B cell (primary cell): ENCODE measurements at regions not wholly inside any gene's neighbourhood (a gene's known extent, or its start where the extent isn't known, plus 50 kb on each side); places are given as distances from the start of the nearest gene placed in this dataset.

Experiments
- ATAC-seq: fragments of 200-7000 bp; cut with Tn5 transposase; one replicate; pipeline ENCODE4 v1.10.0; 2021; ENCODE audit warnings: low read depth, mild to moderate bottlenecking, moderate number of reproducible peaks, moderate library complexity
- CTCF ChIA-PET: fragments of 350-600 bp; sonication (Branson Sonifier 250); formaldehyde crosslinking; loops from one replicate; lab custom pipeline; 2021; ENCODE audit warnings: antibody characterized with exemption, inconsistent platforms; lab: Charles Lee
- POLR2A ChIA-PET: fragments of 350-600 bp; sonication (Branson Sonifier 250); formaldehyde crosslinking; loops from one replicate; lab custom pipeline; 2021; ENCODE audit warnings: antibody characterized with exemption; lab: Charles Lee
- DNase-seq: peaks from one replicate; pipeline ENCODE4 v3.0.0; 2013
- H2AFZ ChIP-seq: 2 replicates; pipeline ENCODE4 v1.6.1; 2012; ENCODE audit warnings: mild to moderate bottlenecking, low read depth, low read length; ENCODE audit not compliant: insufficient read depth, poor library complexity, severe bottlenecking
- H3K27ac ChIP-seq, 2 donors: 1 replicate in 1 of 2; 2 replicates in 1 of 2; pipeline ENCODE4 v1.5.1; 2012 to 2013; ENCODE audit warnings: low read length in 2 of 2, mild to moderate bottlenecking in 2 of 2, moderate library complexity in 1 of 2
- H3K27me3 ChIP-seq, 4 experiments: fragments of 200-600 bp in 1 of 4; sonication (generic) in 1 of 4; replicated peaks in 1 of 4; 1 replicate in 2 of 4; 2 replicates in 2 of 4; pipeline versions ENCODE4 v1.6.1 to v1.7.0; 2013 to 2016; ENCODE audit warnings: low read length in 3 of 4, mild to moderate bottlenecking in 2 of 4, mixed read lengths in 1 of 4, moderate library complexity in 1 of 4; ENCODE audit not compliant: insufficient read depth in 4 of 4, control insufficient read depth in 3 of 4; ENCODE audit errors: control extremely low read depth in 1 of 4
- H3K36me3 ChIP-seq, 2 experiments: replicated peaks in 1 of 2; 1 replicate in 1 of 2; 2 replicates in 1 of 2; pipeline versions ENCODE4 v1.6.1 to v1.7.1; 2013; ENCODE audit warnings: low read length in 1 of 2; ENCODE audit not compliant: insufficient read depth in 2 of 2, control insufficient read depth in 1 of 2; ENCODE audit errors: control extremely low read depth in 1 of 2, extremely low read depth in 1 of 2
- H3K4me1 ChIP-seq, 2 donors: fragments of 200-600 bp in 1 of 2; sonication (generic) in 1 of 2; 1 replicate in 1 of 2; 2 replicates in 1 of 2; pipeline versions ENCODE4 v1.5.1 to v1.6.1; 2013 to 2017; ENCODE audit warnings: low read length in 2 of 2; ENCODE audit not compliant: control insufficient read depth in 2 of 2, insufficient read depth in 2 of 2
- H3K4me2 ChIP-seq: replicated peaks from 2 replicates; pipeline ENCODE3; 2012; ENCODE audit warnings: mild to moderate bottlenecking, low read depth, low read length; ENCODE audit not compliant: poor library complexity, severe bottlenecking
- H3K4me3 ChIP-seq, 5 experiments: fragments of 200-600 bp in 1 of 5; sonication (generic) in 1 of 5; 1 replicate in 3 of 5; 2 replicates in 2 of 5; pipeline versions ENCODE4 v1.5.1 to v1.7.0; 2011 to 2016; ENCODE audit warnings: low read length in 4 of 5, mild to moderate bottlenecking in 4 of 5, low read depth in 2 of 5, control low read depth in 1 of 5, moderate library complexity in 1 of 5; ENCODE audit not compliant: insufficient read depth in 1 of 5; ENCODE audit errors: control extremely low read depth in 1 of 5, extremely low read depth in 1 of 5
- H3K79me2 ChIP-seq: fragments of 200-600 bp; sonication (generic); one replicate; pipeline ENCODE4 v1.6.0; 2016; ENCODE audit warnings: low read length; ENCODE audit not compliant: control insufficient read depth, insufficient read depth
- H3K9ac ChIP-seq: fragments of 200-600 bp; sonication (generic); 2 replicates; pipeline ENCODE4 v1.6.1; 2017; ENCODE audit warnings: mild to moderate bottlenecking, low read length, moderate library complexity
- H3K9me3 ChIP-seq, 3 donors: one replicate each; pipeline versions ENCODE4 v1.6.1 to v1.7.1; 2013; ENCODE audit warnings: low read length in 2 of 3; ENCODE audit not compliant: control insufficient read depth in 2 of 3, insufficient read depth in 1 of 3; ENCODE audit errors: control extremely low read depth in 1 of 3
- H4K20me1 ChIP-seq: 2 replicates; pipeline ENCODE4 v1.6.0; 2012; ENCODE audit warnings: mild to moderate bottlenecking, low read length; ENCODE audit not compliant: insufficient read depth, control insufficient read depth, poor library complexity, severe bottlenecking
- H3K27ac Mint-ChIP-seq: one replicate; pipeline ENCODE4 v1.8.0; 2021; ENCODE audit warnings: mixed read lengths
- H3K27me3 Mint-ChIP-seq: one replicate; pipeline ENCODE4 v1.8.0; 2021; ENCODE audit warnings: mixed read lengths
- H3K4me1 Mint-ChIP-seq: one replicate; pipeline ENCODE4 v1.8.0; 2021; ENCODE audit warnings: mixed read lengths
- H3K4me3 Mint-ChIP-seq: one replicate; pipeline ENCODE4 v1.8.0; 2021; ENCODE audit warnings: mixed read lengths
- H3K9me3 Mint-ChIP-seq: one replicate; pipeline ENCODE4 v1.8.0; 2022; ENCODE audit warnings: mixed read lengths; ENCODE audit not compliant: insufficient read depth
- CTCF ChIP-seq: fragments of 200-600 bp; IDR thresholded peaks from one replicate; pipeline ENCODE4 v1.8.0; 2022; ENCODE audit warnings: antibody characterized with exemption, mild to moderate bottlenecking
- EZH2 ChIP-seq: IDR thresholded peaks from 2 replicates; pipeline ENCODE4 v1.6.1; 2012; ENCODE audit warnings: borderline replicate concordance, low read depth, mild to moderate bottlenecking, moderate library complexity, low read length; ENCODE audit not compliant: insufficient read depth, poor library complexity, severe bottlenecking
- WGBS: methylation state at CpG from one replicate; pipeline ENCODE4 v1.1.5; 2013; ENCODE audit warnings: missing lambda C conversion rate; ENCODE audit not compliant: insufficient coverage; 5-methylcytosine and 5-hydroxymethylcytosine counted together
- intact Hi-C: fragments of 100-400 bp; cut with micrococcal nuclease; formaldehyde crosslinking; loops from one replicate; pipeline ENCODE4 v1.10.0; 2022

- DNase-seq, result no peak
- ChIA-PET POLR2A (no interaction called here), CTCF (interaction anchor here (1.6 to 3.7 kb wide), 2 partner anchors 10 to 12 kb away, joined by 3 to 13 read pairs; no protein-coding TSS in a partner anchor)
- intact Hi-C loops, result no loop called here
- ATAC-seq, result no peak
- H3K4me2 ChIP-seq, result no peak overlapping the region
- H4K20me1 ChIP-seq, result no peaks in the 10 kb centered on the region
- H3K4me3 Mint-ChIP-seq, result no peak overlapping the region
- peaks cover 0 to 1% (median 0%) of the 10 kb centered on the region in 3 donors for H3K9me3 ChIP-seq
- H3K9ac ChIP-seq, result no peak overlapping the region
- H3K27ac Mint-ChIP-seq, result no peak overlapping the region
- 93% methylated on average over 5 of the region's 5 CpGs for WGBS
- no peak overlapping the region for H3K4me3 ChIP-seq
- H3K79me2 ChIP-seq, result no peaks in the 10 kb centered on the region
- H3K27ac ChIP-seq, result no peak overlapping the region
- no peaks in the 10 kb centered on the region for H3K27me3 Mint-ChIP-seq
- no peaks in the 10 kb centered on the region for H3K4me1 Mint-ChIP-seq
- no peaks in the 10 kb centered on the region for H3K27me3 ChIP-seq
- TF ChIP-seq EZH2 (no peak), CTCF (no peak)
- H3K4me1 ChIP-seq, result no peaks in the 10 kb centered on the region
- H3K36me3 ChIP-seq, result peaks cover 5 to 10% of the 10 kb centered on the region in 2 experiments
- H3K9me3 Mint-ChIP-seq, result no peaks in the 10 kb centered on the region
- H2AFZ ChIP-seq, result no peak overlapping the region
These were observed 54.0 kb upstream of the RIOK3 start for GRCh38 chr18:23399067-23399466.

GRCh38 chr18:23400918-23401317 lies 52.2 kb upstream of the RIOK3 start:
- H3K9ac ChIP-seq, result no peak overlapping the region
- Mint-ChIP-seq H3K9me3 (no peaks in the 10 kb centered on the region), H3K27me3 (no peaks in the 10 kb centered on the region), H3K27ac (no peak overlapping the region), H3K4me3 (no peak overlapping the region), H3K4me1 (no peaks in the 10 kb centered on the region)
- H4K20me1 ChIP-seq, result no peaks in the 10 kb centered on the region
- H3K36me3 ChIP-seq, result peaks cover 5 to 10% of the 10 kb centered on the region in 2 experiments
- whole genome bisulfite sequencing, result 80% methylated on average over 1 of the region's 3 CpGs
- H3K4me1 ChIP-seq, result no peaks in the 10 kb centered on the region
- ChIA-PET POLR2A (no interaction called here), CTCF (interaction anchor here (3.7 kb wide), 1 partner anchor 11 kb away, joined by 13 read pairs; no protein-coding TSS in a partner anchor)
- TF ChIP-seq EZH2 (no peak), CTCF (no peak)
- DNase-seq, result no peak
- intact Hi-C loops, result no loop called here
- no peak overlapping the region for H3K27ac ChIP-seq
- H2AFZ ChIP-seq, result no peak overlapping the region
- H3K9me3 ChIP-seq, result peaks cover 0 to 1% (median 0%) of the 10 kb centered on the region in 3 donors
- no peaks in the 10 kb centered on the region for H3K27me3 ChIP-seq
- no peaks in the 10 kb centered on the region for H3K79me2 ChIP-seq
- no peak overlapping the region for H3K4me2 ChIP-seq
- H3K4me3 ChIP-seq, result no peak overlapping the region
- ATAC-seq, result no peak
